Fibroblast of pulmonary artery (primary cell): ENCODE measurements at regions not wholly inside any gene's neighbourhood (a gene's known extent, or its start where the extent isn't known, plus 50 kb on each side); places are given as distances from the start of the nearest gene placed in this dataset.

Experiments
- DNase-seq: peaks from one replicate; pipeline ENCODE4 v3.0.0-alpha.2; 2010; ENCODE audit warnings: low read depth
- H3K4me3 ChIP-seq: replicated peaks from 2 replicates; pipeline ENCODE4 v1.5.1; 2011; ENCODE audit warnings: low read depth, mild to moderate bottlenecking, control low read depth, low read length, moderate library complexity
- CTCF ChIP-seq: IDR thresholded peaks from 2 replicates; pipeline ENCODE4 v1.5.1; 2011; ENCODE audit warnings: mild to moderate bottlenecking, control low read depth, low read length, inconsistent platforms; ENCODE audit errors: missing control alignments

GRCh38 chr14:104506461-104507253 is 72.9 kb upstream of the C14orf180 start:
- TF ChIP-seq CTCF = no peak
- no peak for DNase-seq
- no peak overlapping the region for H3K4me3 ChIP-seq

- DNase-seq = no peak
- no peak overlapping the region for H3K4me3 ChIP-seq
- no peak for TF ChIP-seq CTCF
Observed at GRCh38 chr14:104507443-104507842, 72.1 kb upstream of the C14orf180 start.

GRCh38 chr14:104509673-104510072 is 69.9 kb upstream of the C14orf180 start:
- no peak for TF ChIP-seq CTCF
- no peak for DNase-seq
- H3K4me3 ChIP-seq = no peak overlapping the region

GRCh38 chr14:104510216-104510615 is 69.3 kb upstream of the C14orf180 start:
- DNase-seq = no peak
- TF ChIP-seq CTCF = no peak
- H3K4me3 ChIP-seq = no peak overlapping the region

- no peak overlapping the region for H3K4me3 ChIP-seq
- DNase-seq = no peak
- TF ChIP-seq CTCF = no peak
Observed at GRCh38 chr14:104510794-104511611, 68.6 kb upstream of the C14orf180 start.

- no peak overlapping the region for H3K4me3 ChIP-seq
- DNase-seq = no peak
- TF ChIP-seq CTCF = no peak
Observed at GRCh38 chr14:104512061-104512460, 67.5 kb upstream of the C14orf180 start.
